ENCODE measurements at regions not wholly inside any gene's neighbourhood (a gene's known extent, or its start where the extent isn't known, plus 50 kb on each side); places are given as distances from the start of the nearest gene placed in this dataset.

DNA sequence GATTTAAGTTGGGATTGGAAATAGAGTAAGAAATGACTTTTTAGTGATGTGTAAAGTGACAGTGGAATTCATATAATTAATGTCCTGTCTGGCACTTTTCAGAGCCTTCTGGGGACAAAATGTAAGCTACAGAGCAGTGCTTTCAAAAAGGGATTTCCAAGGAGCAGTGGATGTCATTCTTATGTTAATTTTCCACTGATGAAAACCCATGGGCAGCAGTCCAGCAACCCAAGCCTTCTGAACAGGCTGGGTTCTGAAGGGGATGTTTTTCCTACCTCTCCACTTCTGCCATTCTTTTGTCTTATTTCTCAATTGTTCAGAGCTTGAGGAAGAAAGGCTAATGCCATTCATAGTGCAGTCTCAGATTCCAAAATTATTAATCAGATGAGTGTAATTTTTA, 717.6 kb upstream of the HS3ST1 start:
- TF ChIP-seq, protein P1, sequence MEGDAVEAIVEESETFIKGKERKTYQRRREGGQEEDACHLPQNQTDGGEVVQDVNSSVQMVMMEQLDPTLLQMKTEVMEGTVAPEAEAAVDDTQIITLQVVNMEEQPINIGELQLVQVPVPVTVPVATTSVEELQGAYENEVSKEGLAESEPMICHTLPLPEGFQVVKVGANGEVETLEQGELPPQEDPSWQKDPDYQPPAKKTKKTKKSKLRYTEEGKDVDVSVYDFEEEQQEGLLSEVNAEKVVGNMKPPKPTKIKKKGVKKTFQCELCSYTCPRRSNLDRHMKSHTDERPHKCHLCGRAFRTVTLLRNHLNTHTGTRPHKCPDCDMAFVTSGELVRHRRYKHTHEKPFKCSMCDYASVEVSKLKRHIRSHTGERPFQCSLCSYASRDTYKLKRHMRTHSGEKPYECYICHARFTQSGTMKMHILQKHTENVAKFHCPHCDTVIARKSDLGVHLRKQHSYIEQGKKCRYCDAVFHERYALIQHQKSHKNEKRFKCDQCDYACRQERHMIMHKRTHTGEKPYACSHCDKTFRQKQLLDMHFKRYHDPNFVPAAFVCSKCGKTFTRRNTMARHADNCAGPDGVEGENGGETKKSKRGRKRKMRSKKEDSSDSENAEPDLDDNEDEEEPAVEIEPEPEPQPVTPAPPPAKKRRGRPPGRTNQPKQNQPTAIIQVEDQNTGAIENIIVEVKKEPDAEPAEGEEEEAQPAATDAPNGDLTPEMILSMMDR (IDR thresholded peaks at IDR 0.05) = no peak
- TF ChIP-seq ZFX (IDR thresholded peaks at IDR 0.05; ENCODE audit: borderline replicate concordance) = no peak
